Stimulated activated CD8-positive, alpha-beta memory T cell treated with anti-CD3 and anti-CD28 coated beads, Interleukin-7, amount 100 ng/mL, for 1 hour (primary cell): ENCODE measurements at regions not wholly inside any gene's neighbourhood (a gene's known extent, or its start where the extent isn't known, plus 50 kb on each side); places are given as distances from the start of the nearest gene placed in this dataset.

ENCODE experiments used
- DNase-seq, 2 donors: peaks; one replicate each; pipeline ENCODE4 v3.0.0-alpha.2; 2020; ENCODE audit warnings: low read depth in 2 of 2

GRCh38 chr17:56737421-56738161 is 96.1 kb downstream of the C17orf67 start:
- DNase-seq, result no peak

GRCh38 chr17:56739376-56739775 is 94.3 kb downstream of the C17orf67 start:
- DNase-seq, result no peak

GRCh38 chr17:56739776-56740175 is 93.9 kb downstream of the C17orf67 start:
- no peak for DNase-seq

- no peak for DNase-seq
Measured at GRCh38 chr17:56740481-56740880, 93.2 kb downstream of the C17orf67 start.
